Choroid plexus epithelial cell (primary cell): ENCODE measurements at regions not wholly inside any gene's neighbourhood (a gene's known extent, or its start where the extent isn't known, plus 50 kb on each side); places are given as distances from the start of the nearest gene placed in this dataset.

Experiments
- DNase-seq: peaks from one replicate; pipeline ENCODE4 v3.0.0-alpha.2; 2010; ENCODE audit warnings: low read depth
- H3K4me3 ChIP-seq: 2 replicates; pipeline ENCODE4 v1.5.1; 2011; ENCODE audit warnings: low read depth, mild to moderate bottlenecking, control low read depth, low read length, moderate library complexity
- CTCF ChIP-seq: conservative IDR thresholded peaks from 2 replicates; pipeline ENCODE4 v1.5.1; 2011; ENCODE audit warnings: low read depth, mild to moderate bottlenecking, control low read depth, inconsistent platforms, low read length, moderate library complexity

GRCh38 chr2:121949271-121949670 lies 193.8 kb downstream of the TSN start:
- no peak for DNase-seq
- no peak overlapping the region for H3K4me3 ChIP-seq
- TF ChIP-seq CTCF = no peak

DNA sequence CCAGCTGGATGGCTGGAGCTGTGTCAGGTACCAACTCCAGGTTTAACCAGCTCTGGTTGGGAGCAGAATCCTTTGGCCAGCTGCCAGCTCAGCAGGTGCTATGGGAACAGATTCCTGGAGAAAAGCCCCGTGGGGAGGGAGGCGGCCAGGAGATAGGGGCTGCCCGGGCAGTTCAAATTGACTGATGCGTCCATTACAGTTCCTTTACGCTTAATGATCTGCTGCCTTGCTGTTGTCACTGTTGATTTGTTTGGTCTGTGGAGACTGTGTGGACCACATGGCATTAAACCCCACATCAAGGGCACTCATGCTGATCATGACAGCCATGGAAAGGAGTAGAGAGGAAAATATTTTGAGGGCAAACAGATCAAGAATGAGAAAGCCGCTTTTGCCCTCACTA lies 200.0 kb downstream of the TSN start:
- no peak for TF ChIP-seq CTCF
- DNase-seq = no peak

DNA sequence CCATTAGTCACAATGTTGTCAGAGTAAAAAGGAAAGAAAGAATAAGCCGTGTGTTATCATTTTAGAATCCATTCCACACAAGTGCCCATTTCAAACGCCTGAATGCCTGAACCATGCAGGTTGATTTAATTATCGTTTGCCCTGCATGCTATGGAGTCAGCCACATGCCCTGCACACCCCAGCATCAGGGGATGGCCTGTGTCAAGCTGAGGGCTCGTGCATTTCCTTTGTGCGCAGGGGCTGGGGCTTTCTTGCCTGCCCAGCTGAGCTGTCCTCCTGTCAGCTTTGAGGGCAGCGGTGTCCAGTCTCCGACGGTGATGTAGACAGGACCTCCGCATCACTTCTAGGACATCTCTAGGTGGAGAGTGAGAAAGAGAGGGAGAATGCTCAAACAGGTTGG lies 200.4 kb downstream of the TSN start:
- no peak for TF ChIP-seq CTCF
- no peak overlapping the region for H3K4me3 ChIP-seq

More for the DNA sequence above, 200.0 kb downstream of the TSN start:
- H3K4me3 ChIP-seq = no peak overlapping the region

DNA sequence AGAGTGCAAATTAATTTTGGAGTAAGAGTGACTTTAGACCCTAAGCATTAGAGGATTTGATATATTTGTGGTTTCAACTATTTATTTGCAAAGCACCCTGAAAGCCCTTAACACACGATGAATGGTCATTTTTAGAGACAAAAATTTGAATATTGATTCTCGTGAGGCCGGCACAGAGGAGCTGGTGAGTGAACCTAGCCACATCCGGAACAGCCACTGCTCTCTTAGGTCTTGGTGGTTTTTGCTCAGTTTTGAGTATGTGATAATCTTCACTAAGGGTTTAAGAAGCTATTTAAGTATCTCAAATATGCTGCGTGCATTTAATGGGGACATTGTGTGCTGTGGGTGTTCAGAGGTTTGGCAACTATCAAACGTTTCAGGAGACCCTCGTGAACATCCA lies 204.8 kb downstream of the TSN start:
- H3K4me3 ChIP-seq = no peak overlapping the region
- no peak for TF ChIP-seq CTCF
- DNase-seq = no peak

More for the DNA sequence above, 200.4 kb downstream of the TSN start:
- no peak for DNase-seq

DNA sequence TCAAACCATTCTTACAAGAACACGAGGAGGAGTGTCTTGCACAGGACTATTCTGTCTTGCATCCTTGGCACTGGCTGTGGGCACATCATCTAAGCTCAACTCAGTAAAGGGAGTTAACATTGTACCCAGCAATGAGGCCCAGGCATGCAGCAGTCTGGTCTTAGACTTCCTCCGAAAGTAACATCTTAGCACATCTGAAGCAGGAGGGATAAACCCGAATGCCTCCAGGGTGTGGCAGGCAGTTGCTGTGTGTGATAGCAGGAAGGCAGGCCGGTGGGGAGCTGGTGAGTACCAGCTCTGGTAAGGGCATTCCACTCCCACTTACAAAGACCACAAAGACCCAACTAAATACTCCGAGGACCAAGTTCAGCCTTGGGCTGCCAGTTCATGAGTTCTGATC lies 206.3 kb downstream of the TSN start:
- H3K4me3 ChIP-seq = no peak overlapping the region
- no peak for TF ChIP-seq CTCF
- DNase-seq = no peak

GRCh38 chr2:121965661-121966060 lies 210.2 kb downstream of the TSN start:
- no peak overlapping the region for H3K4me3 ChIP-seq
- DNase-seq = no peak
- no peak for TF ChIP-seq CTCF

- H3K4me3 ChIP-seq = no peak overlapping the region
- DNase-seq = no peak
- no peak for TF ChIP-seq CTCF
These were observed 211.2 kb downstream of the TSN start for GRCh38 chr2:121966663-121967062.
